Tibial nerve (tissue), 3 donors: ENCODE measurements at regions not wholly inside any gene's neighbourhood (a gene's known extent, or its start where the extent isn't known, plus 50 kb on each side); places are given as distances from the start of the nearest gene placed in this dataset.

Experiments
- POLR2A ChIP-seq, 2 donors: fragments of 450-650 bp; IDR thresholded peaks; one replicate each; pipeline ENCODE4 v1.6.1; 2017; ENCODE audit warnings: antibody characterized with exemption in 2 of 2, mild to moderate bottlenecking in 2 of 2, moderate library complexity in 2 of 2
- TF ChIP-seq, protein P1 (sequence below), 5 experiments: fragments of 200-600 bp in 3 of 5; fragments of 450-650 bp in 2 of 5; sonication (generic) in 3 of 5; IDR thresholded peaks; one replicate each; pipeline ENCODE4 v1.5.1; 2016 to 2019; ENCODE audit warnings: antibody characterized with exemption in 5 of 5, mild to moderate bottlenecking in 3 of 5, moderate library complexity in 2 of 5

GRCh38 chr2:212607080-212607479 is 68.5 kb upstream of the ERBB4 start:
- TF ChIP-seq, protein P1, sequence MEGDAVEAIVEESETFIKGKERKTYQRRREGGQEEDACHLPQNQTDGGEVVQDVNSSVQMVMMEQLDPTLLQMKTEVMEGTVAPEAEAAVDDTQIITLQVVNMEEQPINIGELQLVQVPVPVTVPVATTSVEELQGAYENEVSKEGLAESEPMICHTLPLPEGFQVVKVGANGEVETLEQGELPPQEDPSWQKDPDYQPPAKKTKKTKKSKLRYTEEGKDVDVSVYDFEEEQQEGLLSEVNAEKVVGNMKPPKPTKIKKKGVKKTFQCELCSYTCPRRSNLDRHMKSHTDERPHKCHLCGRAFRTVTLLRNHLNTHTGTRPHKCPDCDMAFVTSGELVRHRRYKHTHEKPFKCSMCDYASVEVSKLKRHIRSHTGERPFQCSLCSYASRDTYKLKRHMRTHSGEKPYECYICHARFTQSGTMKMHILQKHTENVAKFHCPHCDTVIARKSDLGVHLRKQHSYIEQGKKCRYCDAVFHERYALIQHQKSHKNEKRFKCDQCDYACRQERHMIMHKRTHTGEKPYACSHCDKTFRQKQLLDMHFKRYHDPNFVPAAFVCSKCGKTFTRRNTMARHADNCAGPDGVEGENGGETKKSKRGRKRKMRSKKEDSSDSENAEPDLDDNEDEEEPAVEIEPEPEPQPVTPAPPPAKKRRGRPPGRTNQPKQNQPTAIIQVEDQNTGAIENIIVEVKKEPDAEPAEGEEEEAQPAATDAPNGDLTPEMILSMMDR (IDR thresholded peaks at IDR 0.05) = no peak
- TF ChIP-seq POLR2A (IDR thresholded peaks at IDR 0.05) = no peak
